ENCODE measurements at regions not wholly inside any gene's neighbourhood (a gene's known extent, or its start where the extent isn't known, plus 50 kb on each side); places are given as distances from the start of the nearest gene placed in this dataset.
"Not testable (repeated sequence)": the region's sequence is repeated elsewhere in the genome, so short reads cannot be mapped to it uniquely, and the experiment has no call there.

DNA sequence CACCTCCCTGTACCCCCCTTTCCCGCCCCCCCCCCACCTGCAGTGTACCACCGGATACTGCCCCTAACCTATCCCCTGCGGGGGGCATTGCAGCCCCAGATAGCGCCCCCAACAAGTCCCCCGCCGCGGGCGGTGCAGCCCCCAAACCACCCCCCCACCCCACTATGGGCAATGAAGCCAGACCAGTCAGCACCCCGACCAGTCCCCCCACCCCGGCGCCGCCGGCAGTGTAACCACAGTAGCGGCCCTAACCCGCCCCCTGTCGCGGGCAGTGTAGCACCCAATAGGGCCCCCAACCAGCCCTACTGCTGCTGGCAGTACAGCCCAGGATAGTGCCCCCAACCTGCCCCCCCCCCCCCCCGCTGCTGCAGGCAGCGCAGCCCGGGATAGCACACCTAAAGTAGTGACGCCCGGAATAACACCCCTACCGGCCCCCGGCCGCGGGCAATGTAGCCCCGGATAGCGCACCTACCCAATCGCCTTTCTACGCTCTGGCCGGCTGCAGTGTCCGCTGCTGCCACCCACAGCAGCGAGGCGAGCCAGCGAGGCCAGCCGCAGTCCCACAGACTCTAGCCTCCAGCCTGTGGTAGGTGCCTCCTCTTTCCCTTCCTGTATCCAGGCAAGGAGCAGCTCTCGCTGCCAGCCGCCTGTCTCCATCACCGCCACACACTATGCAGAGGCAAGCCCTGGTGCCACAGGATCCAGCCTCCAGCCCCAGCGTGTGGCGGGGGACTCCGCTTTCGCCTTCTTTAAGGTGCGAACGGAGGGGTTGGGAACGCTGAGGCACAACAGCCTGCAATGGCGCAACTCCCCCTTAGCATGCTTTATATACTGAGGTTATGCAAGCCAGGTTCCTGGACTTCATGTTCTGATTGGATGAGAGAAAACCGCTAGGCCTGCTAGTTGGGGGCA, 229.3 kb downstream of the LIPI start:
- not testable (repeated sequence) for H3K9me3 Mint-ChIP-seq; H3K27ac Mint-ChIP-seq; H3K36me3 Mint-ChIP-seq; H3K4me1 Mint-ChIP-seq; DNase-seq (ENCODE audit: low spot score in 2 of 2); ATAC-seq
- peak overlapping the region; percentile 82 for H3K4me3 Mint-ChIP-seq

DNA sequence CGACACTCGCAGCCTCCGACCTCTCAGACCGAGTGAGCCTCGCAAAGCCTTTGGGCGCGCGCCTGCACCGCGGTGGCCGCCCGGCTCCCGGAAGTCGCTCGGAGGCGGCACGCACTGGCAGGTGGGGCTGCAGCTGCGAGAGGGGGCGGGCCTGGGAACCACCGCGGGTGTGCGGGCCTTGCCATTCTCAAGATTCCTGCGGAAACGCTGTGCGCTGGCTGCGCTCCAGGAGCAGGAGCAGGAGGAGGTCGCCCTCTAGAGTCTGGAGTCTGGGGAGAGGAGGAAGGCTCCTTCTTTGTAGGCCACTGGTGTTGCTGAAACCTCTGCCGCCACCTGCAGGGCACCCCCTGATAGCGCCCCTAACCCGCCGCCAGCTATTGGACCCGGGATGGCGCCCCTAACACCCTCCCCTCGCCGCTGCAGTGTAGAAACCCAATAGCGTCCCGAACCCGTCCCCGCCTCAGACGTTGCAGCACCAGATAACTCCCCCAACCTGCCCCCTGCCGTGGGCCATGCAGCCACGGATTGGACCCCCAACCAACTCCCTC, 230.6 kb downstream of the LIPI start:
- ATAC-seq = peak; percentile 91
- H3K4me3 Mint-ChIP-seq = peak overlapping the region; percentile 82
- H3K27ac Mint-ChIP-seq = peak overlapping the region; percentile 56
- not testable (repeated sequence) for H3K4me1 Mint-ChIP-seq, H3K9me3 Mint-ChIP-seq, H3K36me3 Mint-ChIP-seq
- peak; percentile 36 to 83 for DNase-seq (ENCODE audit: low spot score in 2 of 2)

DNA sequence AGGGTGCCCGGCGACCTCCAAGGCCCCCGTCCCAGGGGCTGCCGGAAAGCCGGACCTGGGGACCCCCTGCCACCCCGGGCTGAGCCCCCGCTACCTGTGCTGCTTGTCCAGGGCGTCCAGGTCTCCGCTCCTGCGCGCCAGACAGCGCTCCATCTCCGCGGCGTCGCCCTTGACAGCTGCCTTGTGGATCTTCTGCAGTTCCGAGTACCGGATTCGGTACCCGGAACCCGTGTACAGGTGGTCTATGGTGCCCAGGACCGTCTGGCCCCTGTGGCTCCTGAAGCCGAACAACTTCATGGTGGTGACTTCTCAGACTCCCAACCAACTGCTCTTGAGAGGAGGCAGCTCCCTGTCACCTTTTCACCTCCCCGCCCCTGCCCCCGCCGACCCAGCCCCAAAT, 231.1 kb downstream of the LIPI start:
- peak overlapping the region; percentile 82 for H3K4me3 Mint-ChIP-seq
- H3K9me3 Mint-ChIP-seq = not testable (repeated sequence)

DNA sequence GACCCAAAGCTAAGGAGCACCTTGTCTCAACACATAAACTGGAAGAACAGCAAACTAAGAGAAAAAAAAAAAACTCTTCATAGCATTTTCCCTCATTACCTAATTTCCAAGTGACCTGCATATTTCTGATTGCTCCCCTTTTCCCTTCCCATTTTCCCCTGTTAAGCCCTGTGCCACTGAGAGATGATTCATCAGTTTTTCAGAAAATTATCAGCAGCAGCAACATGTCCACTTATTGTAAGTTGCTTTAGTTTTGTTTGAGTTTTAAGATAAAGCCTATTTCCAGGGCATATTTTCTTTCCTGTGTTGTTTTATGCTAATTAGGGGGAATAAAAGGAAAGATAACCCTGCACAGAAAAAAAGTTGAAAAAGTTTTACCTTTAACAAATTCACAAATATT, 236.2 kb downstream of the LIPI start:
- not testable (repeated sequence) for DNase-seq (ENCODE audit: low spot score in 2 of 2); H3K9me3 Mint-ChIP-seq; H3K4me1 Mint-ChIP-seq; ATAC-seq; H3K36me3 Mint-ChIP-seq; H3K27ac Mint-ChIP-seq; H3K4me3 Mint-ChIP-seq

More for the DNA sequence above, 231.1 kb downstream of the LIPI start:
- not testable (repeated sequence) for DNase-seq (ENCODE audit: low spot score in 2 of 2); H3K4me1 Mint-ChIP-seq; H3K36me3 Mint-ChIP-seq
- ATAC-seq = peak; percentile 54
- H3K27ac Mint-ChIP-seq = peak overlapping the region; percentile 56

DNA sequence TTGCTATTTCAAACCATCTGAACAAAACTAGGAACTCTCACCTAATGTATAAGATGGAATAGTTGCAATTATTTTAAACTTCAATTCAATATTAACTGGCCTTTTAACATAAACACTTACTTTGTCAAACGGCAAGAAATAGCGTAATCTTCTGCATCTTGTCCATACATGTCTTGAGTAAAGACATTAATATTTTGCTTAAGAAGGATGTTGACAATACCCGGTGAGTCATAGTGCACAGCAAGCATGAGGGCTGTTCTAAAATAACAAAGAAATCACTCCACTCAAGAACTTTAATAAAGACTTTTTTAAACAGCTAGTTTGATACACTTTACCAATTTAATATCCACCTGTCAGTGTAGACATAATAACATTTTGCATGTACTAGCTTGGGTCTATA, 240.9 kb downstream of the LIPI start:
- not testable (repeated sequence) for ATAC-seq; H3K9me3 Mint-ChIP-seq; H3K36me3 Mint-ChIP-seq; H3K4me1 Mint-ChIP-seq; DNase-seq (ENCODE audit: low spot score in 2 of 2); H3K27ac Mint-ChIP-seq; H3K4me3 Mint-ChIP-seq

DNA sequence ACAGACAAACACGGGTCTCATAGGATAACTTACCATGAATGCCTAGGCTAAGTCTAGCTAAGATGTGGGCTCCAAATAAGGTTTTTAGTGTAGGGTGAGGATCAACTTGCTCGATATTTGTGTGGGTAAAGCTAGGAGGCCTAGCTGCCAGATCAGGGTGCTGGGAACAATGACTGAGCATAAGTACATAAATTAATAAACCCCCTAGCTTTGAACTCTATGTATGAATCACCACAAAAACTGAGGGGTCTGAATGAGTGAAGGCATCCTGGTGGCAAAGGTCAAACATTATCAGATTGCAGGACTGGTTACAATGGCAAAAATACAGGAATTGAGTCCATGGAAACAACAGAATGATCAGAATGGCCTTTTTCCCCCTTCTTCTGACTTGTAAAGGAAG, 241.8 kb downstream of the LIPI start:
- ATAC-seq = peak; percentile 65
- not testable (repeated sequence) for H3K4me1 Mint-ChIP-seq; H3K36me3 Mint-ChIP-seq; H3K4me3 Mint-ChIP-seq; H3K9me3 Mint-ChIP-seq; DNase-seq (ENCODE audit: low spot score in 2 of 2); H3K27ac Mint-ChIP-seq

DNA sequence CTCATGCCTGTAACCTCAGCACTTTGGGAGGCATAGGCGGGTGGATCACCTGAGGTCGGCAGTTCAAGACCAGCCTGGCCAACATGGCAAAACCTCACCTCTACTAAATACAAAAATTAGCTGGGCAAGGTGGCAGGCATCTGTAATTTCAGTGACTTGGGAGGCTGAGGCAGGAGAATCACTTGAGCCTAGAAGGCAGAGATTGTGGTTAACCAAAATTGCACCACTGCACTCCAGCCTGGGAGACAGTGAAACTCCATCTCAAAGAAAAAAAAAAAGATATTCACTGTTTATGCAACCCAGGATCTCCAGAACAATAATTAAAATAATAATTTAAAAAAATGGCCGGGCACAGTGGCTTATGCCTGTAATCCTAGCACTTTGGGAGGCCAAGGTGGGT, 247.5 kb downstream of the LIPI start:
- not testable (repeated sequence) for H3K36me3 Mint-ChIP-seq; DNase-seq (ENCODE audit: low spot score in 2 of 2); ATAC-seq; H3K4me1 Mint-ChIP-seq; H3K9me3 Mint-ChIP-seq; H3K27ac Mint-ChIP-seq; H3K4me3 Mint-ChIP-seq

DNA sequence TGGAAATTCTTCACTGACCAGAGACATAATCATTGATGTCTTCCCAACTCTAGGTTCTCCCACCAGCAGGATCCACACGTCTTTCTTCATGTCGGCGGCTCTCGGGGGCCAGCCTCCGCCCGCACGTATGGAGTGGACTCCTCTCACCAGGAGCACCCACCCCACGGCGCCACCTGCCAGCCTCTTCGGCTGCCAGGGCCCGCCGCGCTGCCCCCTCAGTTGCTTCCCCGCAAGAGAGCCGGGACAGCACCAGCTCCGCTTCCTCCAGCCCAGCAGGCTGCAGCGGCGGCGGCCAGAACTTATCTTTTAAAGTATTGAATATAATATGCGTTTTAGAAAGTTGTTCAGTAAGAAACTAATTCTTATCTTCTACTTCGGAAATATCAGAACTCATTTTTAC, 273.5 kb downstream of the LIPI start:
- H3K36me3 Mint-ChIP-seq = peaks cover 5% of the 10 kb centered on the region
- no peak overlapping the region for H3K27ac Mint-ChIP-seq
- H3K4me1 Mint-ChIP-seq = no peaks in the 10 kb centered on the region
- H3K4me3 Mint-ChIP-seq = no peak overlapping the region
- ATAC-seq (no peak), DNase-seq (ENCODE audit: low spot score in 2 of 2) (no peak)
- H3K9me3 Mint-ChIP-seq = no peaks in the 10 kb centered on the region

DNA sequence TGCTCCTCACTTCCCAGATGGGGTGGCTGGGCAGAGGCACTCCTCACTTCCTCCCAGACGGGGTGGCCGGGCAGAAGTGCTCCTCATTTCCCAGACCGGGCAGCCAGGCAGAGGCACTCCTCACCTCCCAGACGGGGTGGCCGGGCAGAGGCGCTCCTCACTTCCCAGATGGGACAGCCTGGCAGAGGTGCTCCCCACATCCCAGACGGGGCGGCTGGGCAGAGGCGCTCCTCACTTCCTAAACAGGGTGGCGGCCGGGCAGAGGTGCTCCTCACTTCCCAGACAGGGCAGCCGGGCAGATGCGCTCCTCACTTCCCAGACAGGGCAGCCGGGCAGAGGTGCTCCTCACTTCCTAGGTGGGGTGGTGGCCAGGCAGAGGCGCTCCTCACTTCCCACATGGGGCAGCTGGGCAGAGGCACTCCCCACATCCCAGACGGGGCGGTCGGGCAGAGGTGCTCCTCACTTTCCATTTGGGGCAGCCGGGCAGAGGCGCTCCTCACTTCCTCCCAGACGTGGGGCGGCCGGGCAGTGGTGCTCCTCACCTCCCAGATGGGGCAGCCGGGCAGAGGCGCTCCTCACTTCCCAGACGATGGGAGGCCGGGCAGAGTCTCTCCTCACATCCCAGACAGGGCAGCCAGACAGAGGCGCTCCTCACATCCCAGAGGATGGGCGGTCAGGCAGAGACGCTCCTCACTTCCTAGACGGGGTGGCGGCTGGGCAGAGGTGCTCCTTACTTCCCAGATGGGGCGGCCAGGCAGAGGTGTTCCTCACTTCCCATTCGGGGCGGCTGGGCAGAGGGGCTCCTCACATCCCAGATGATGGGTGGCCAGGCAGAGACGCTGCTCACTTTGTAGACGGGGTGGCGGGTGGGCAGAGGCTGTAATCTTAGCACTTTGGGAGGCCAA, 274.5 kb downstream of the LIPI start:
- H3K36me3 Mint-ChIP-seq; H3K4me1 Mint-ChIP-seq; H3K27ac Mint-ChIP-seq; H3K9me3 Mint-ChIP-seq; H3K4me3 Mint-ChIP-seq; DNase-seq (ENCODE audit: low spot score in 2 of 2); ATAC-seq: not testable (repeated sequence)

DNA sequence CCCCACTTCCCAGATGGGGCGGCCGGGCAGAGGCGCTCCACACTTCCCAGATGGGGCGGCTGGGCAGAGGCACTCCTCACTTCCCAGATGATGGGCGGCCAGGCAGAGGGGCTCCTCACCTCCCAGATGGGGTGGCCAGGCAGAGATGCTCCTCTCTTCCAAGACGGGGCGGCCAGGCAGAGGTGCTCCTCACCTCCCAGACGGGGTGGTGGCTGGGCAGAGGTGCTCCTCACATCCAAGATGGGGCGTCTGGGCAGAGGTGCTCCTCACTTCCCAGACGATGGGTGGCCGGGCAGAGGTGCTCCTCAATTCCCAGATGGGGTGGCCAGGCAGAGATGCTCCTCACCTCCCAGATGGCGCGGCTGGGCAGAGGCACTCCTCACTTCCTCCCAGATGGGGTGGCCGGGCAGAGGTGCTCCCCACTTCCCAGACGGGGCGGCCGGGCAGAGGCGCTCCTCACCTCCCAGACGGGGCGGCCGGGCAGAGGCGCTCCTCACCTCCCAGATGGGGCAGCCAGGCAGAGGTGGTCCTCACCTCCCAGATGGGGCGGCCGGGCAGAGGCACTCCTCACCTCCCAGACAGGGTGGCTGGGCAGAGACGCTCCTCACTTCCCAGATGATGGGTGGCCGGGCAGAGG, 275.2 kb downstream of the LIPI start:
- not testable (repeated sequence) for H3K27ac Mint-ChIP-seq; H3K36me3 Mint-ChIP-seq; H3K9me3 Mint-ChIP-seq; DNase-seq (ENCODE audit: low spot score in 2 of 2); H3K4me1 Mint-ChIP-seq; ATAC-seq; H3K4me3 Mint-ChIP-seq

DNA sequence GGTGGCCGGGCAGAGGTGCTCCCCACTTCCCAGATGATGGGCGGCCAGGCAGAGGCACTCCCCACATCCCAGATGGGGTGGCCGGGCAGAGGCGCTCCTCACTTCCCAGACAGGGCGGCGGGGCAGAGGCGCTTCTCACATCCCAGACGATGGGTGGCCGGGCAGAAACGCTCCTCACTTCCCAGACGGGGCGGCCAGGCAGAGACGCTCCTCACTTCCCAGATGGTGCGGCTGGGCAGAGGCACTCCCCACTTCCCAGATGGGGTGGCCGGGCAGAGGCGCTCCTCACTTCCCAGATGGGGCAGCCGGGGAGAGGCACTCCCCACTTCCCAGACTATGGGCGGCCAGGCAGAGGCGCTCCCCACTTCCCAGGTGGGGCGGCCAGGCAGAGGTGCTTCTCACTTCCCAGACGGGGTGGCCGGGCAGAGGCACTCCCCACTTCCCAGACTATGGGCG, 275.8 kb downstream of the LIPI start:
- not testable (repeated sequence) for DNase-seq (ENCODE audit: low spot score in 2 of 2); ATAC-seq; H3K9me3 Mint-ChIP-seq; H3K4me3 Mint-ChIP-seq; H3K36me3 Mint-ChIP-seq; H3K27ac Mint-ChIP-seq; H3K4me1 Mint-ChIP-seq

DNA sequence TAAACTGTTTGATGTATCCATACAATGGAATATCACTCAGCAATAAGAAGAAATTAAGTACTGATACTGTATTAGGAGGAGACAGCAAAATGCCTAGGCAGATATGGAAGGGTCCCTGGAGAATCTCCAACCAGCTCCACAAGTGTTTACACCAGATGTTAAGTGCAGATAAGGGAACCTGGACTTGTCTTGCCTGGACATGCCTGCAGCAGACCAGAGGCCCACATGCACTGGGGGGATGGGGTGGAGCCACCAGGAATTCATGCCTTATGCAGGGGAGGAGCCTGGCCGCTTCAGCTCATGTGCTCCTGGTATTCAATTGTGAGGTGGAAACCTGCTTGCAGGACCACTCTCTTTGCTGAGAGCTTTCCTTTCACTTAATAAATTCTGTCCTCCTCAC, 287.6 kb downstream of the LIPI start:
- not testable (repeated sequence) for H3K9me3 Mint-ChIP-seq; H3K36me3 Mint-ChIP-seq; ATAC-seq; DNase-seq (ENCODE audit: low spot score in 2 of 2); H3K4me1 Mint-ChIP-seq; H3K27ac Mint-ChIP-seq; H3K4me3 Mint-ChIP-seq

DNA sequence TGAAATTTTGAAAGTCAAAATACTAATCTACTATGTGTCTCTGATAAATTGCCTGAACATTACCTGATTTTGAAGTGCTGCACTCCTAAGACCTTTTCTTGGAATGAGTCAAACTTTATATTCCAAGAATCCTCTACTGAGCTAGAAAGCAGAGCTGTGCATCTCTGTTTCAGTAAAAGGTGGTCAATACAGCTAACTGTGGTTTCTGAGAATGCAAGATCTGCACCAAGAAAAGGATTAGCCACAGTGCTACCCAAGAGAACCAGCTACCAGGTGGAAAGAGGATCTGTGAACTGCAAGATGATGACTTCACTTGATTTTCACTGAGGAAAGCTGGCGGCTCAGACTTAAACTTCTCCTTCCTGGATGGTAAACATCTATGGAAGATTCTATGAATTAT, 289.3 kb downstream of the LIPI start:
- not testable (repeated sequence) for H3K27ac Mint-ChIP-seq; H3K9me3 Mint-ChIP-seq; H3K4me1 Mint-ChIP-seq; ATAC-seq; H3K4me3 Mint-ChIP-seq; DNase-seq (ENCODE audit: low spot score in 2 of 2); H3K36me3 Mint-ChIP-seq

DNA sequence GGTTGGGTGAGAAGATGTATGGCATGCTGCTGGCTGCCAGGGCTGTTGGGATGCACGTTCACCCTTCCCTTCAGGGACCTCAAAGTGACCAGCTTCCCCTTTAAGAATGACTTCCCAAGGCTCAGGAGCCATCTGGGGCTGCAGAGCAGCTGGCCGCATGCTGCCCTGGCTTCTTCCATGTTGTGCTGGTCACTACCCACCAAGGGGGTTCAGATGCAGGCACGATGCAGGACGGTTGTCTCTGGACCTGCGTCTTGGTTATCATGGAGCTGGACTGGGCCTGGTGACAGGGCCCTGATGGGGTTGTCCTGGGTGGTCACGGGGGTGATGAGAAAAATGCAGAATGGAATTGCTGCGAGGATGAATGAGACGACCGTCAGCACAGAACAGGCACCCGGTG, 297.8 kb downstream of the POTED start:
- not testable (repeated sequence) for DNase-seq (ENCODE audit: low spot score in 2 of 2); H3K4me1 Mint-ChIP-seq; H3K9me3 Mint-ChIP-seq; ATAC-seq; H3K36me3 Mint-ChIP-seq; H3K27ac Mint-ChIP-seq; H3K4me3 Mint-ChIP-seq
